ENCODE measurements at regions not wholly inside any gene's neighbourhood (a gene's known extent, or its start where the extent isn't known, plus 50 kb on each side); places are given as distances from the start of the nearest gene placed in this dataset.

DNA sequence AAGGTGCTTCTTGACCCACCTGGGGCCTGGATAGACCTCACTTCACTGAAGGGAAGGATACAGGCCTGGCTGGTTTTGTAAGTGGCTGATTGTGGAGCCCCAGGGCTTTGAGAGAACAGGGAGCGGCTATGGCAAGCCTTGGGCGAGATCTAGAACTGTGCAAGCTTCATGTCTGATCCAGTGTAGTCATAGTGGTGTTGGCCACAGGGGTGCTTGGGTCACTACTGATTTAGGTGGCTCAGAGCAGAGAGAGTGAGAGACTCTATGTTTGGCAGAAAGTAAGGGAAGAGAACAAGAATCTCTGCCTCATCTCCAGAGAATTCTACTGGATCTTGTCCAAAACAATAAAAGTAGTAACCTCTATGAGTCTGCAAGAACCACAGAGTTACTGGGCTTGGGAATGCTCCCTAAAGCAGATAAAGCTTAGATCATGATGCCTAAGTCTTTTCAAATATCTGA, 394.2 kb upstream of the EPHA3 start:
- TF ChIP-seq, protein P1, sequence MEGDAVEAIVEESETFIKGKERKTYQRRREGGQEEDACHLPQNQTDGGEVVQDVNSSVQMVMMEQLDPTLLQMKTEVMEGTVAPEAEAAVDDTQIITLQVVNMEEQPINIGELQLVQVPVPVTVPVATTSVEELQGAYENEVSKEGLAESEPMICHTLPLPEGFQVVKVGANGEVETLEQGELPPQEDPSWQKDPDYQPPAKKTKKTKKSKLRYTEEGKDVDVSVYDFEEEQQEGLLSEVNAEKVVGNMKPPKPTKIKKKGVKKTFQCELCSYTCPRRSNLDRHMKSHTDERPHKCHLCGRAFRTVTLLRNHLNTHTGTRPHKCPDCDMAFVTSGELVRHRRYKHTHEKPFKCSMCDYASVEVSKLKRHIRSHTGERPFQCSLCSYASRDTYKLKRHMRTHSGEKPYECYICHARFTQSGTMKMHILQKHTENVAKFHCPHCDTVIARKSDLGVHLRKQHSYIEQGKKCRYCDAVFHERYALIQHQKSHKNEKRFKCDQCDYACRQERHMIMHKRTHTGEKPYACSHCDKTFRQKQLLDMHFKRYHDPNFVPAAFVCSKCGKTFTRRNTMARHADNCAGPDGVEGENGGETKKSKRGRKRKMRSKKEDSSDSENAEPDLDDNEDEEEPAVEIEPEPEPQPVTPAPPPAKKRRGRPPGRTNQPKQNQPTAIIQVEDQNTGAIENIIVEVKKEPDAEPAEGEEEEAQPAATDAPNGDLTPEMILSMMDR (conservative IDR thresholded peaks at IDR 0.05; ENCODE audit: low read depth, low read length) = no peak
- TF ChIP-seq EZH2 (IDR thresholded peaks at IDR 0.05; ENCODE audit: low read length, unreplicated experiment) (no peak), EZH2phosphoT487 (IDR thresholded peaks at IDR 0.05; ENCODE audit: borderline replicate concordance, low read length) (no peak)

Measured in PC-3 (cell line).